CD4-positive, alpha-beta T cell treated with Interleukin-12 subunit alpha and Interleukin-12 subunit beta, for 1 hour (primary cell): ENCODE measurements at regions not wholly inside any gene's neighbourhood (a gene's known extent, or its start where the extent isn't known, plus 50 kb on each side); places are given as distances from the start of the nearest gene placed in this dataset.
"Not testable (repeated sequence)": the region's sequence is repeated elsewhere in the genome, so short reads cannot be mapped to it uniquely, and the experiment has no call there.

Source experiments
- DNase-seq: peaks from one replicate; pipeline ENCODE4 v3.0.0-alpha.2; 2020

DNA sequence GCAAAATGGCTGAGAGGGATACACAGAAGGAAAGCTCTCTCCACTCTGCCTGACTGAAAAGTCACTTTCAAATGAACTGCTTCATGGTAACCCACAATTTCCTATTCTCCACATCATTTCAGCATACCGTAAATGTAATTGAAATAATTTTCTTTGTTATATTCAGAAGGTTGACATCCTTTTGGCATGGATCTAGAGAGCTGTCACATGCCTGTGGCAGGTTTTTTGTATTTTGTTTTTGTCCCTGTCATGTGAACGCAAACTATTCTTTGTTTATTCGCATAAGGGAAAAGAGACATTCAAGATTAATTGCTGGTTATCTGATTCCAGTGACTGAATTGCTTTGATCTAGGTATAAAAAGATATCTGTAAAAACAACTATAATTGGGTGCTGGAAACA, 1808.1 kb downstream of the NCAM2 start:
- no peak for DNase-seq

GRCh38 chr21:22813201-22813600, 1815.0 kb downstream of the NCAM2 start:
- no peak for DNase-seq

- DNase-seq, result not testable (repeated sequence)
Observed at GRCh38 chr21:22818681-22819485, 1820.7 kb downstream of the NCAM2 start.

GRCh38 chr21:22827422-22827821, 1829.2 kb downstream of the NCAM2 start:
- no peak for DNase-seq

- DNase-seq, result no peak
Observed at GRCh38 chr21:22842875-22843274, 1844.7 kb downstream of the NCAM2 start.

DNA sequence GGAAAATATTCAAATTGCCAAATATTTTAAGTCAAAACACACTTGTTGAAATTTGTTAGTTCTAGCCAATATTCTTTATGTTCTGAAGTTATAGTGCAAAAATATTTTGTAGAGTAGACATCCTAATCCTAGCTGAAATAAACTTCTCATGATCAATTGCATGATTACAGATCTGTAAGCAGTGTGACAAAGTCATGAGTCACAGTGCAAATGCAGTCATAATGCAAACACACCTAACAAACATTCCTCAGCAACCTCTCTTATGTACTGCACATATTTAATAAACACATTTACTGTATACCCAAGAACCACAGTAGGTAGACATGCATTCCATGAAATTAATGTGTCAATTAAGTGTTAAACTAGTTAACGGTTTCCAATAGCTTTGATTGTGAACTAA, 1857.4 kb downstream of the NCAM2 start:
- no peak for DNase-seq

GRCh38 chr21:22871692-22872091, 1873.5 kb downstream of the NCAM2 start:
- no peak for DNase-seq

- no peak for DNase-seq
Observed at GRCh38 chr21:22880573-22880972, 1882.4 kb downstream of the NCAM2 start.

DNA sequence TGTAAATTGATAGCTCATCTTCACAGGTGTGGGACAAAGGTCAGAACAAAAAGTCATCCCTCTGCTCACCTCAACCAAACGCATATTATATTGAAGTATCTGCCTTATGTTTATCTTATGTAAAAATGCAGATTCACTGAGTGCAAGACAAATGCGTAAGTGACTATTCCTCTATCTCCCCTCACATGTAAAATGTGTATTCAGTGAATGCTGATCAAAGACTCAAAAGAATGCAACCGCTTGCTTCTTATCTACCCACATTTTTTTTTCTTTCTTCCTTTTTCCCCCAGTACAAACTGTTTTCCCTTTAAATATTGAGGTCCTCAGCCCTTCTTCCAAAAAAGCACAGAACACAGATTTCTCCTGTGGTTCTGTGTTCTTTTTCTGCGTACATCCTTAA, 1882.9 kb downstream of the NCAM2 start:
- DNase-seq, result no peak

- DNase-seq, result no peak
Observed at GRCh38 chr21:22885079-22885478, 1886.9 kb downstream of the NCAM2 start.

GRCh38 chr21:22885614-22886013, 1887.4 kb downstream of the NCAM2 start:
- no peak for DNase-seq

DNA sequence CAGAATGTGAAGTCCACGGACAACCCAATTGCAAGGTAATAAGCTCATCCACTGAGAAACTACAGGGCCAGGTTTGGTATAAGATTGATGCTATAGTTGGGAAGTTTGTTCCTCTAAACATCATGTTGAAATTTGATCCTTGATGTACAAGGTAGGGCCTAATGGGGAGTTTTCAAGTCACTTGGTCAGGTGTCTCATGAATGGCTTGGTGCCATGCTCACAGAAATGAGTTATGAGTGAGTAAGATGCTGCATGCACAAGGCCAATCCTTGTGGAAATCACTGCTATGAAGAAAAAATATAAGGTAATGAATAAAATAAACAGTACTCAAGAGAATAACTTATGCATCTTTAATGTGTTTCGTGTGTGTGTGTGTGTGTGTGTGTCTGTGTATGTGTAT, 1891.2 kb downstream of the NCAM2 start:
- DNase-seq, result no peak

DNA sequence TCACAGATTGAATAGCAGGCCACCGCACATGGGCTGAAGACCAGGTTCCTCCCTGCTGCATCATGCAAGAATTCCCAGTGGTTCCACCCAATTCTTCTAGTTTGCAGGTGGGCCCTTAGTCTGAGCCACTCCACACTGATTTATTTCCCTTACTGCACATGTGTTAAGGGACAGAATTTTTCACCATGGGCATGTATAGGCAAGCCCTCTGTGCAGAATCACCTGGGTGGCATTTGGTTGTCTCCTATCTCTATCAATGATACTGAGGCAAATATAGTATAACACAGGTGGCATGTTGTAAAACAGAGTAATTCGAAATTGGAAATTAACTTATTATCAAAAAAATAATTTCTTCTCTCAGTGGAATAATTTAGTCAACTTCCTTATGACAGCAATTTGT, 1892.4 kb downstream of the NCAM2 start:
- DNase-seq, result no peak

- DNase-seq, result no peak
Observed at GRCh38 chr21:22892028-22892427, 1893.8 kb downstream of the NCAM2 start.

GRCh38 chr21:22892740-22893139, 1894.5 kb downstream of the NCAM2 start:
- no peak for DNase-seq

- no peak for DNase-seq
Observed at GRCh38 chr21:22898051-22898665, 1899.9 kb downstream of the NCAM2 start.

DNA sequence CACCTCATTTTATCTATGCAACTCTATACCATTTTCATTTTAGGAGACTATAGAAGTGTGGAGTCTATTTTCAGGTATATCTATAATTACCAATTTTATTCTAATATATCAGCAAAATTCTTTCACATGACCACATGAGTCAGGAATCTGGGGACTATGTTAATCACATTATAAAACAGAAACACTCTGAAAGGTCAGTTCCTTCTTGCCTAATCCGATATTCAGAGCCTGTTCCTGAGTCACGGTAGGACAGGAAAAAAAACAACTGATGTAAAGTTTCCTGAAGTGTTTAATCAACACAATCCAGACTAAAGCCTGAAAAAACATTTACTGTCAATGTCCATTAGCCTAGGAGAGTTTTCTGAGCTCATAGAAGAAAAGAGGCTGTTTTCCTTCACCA, 1902.3 kb downstream of the NCAM2 start:
- DNase-seq, result no peak

- DNase-seq, result no peak
Observed at GRCh38 chr21:22903851-22904250, 1905.6 kb downstream of the NCAM2 start.

DNA sequence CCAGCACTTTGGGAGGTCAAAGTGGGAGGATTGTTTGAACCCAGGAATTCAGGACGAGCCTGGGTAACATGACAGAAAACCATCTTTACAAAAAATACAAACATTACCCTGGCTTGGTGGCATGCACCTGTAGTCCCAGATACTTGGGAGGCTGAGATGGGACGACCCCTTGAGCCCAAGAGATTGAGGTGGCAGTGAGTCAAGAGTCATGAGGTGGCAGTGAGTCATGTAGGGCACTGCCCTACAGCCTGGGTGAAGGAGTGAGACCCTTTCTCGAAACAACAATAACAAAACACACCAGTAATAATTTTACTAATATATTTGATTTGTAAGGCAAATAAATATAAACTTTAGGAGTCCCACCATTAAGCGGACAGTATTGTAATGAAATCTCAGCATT, 1906.2 kb downstream of the NCAM2 start:
- DNase-seq, result no peak

DNA sequence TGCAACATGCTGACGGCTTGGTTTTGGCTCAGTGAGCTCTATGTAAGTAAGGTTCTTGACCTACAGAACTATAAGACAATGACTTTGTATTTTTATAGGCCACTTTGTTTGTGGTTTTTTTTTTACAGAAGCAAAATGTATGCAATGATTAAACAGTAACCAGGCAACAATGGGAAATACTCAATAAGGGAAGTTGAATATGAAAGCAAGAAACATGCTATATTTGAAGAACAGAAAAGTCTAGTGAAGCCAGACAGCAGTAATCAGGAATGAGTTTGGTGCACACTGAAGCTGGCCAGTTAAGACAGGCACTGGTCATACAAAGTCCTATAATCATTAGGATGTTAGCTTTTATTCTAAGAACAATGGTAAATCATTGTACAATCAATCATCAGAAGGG, 1926.8 kb downstream of the NCAM2 start:
- no peak for DNase-seq

DNA sequence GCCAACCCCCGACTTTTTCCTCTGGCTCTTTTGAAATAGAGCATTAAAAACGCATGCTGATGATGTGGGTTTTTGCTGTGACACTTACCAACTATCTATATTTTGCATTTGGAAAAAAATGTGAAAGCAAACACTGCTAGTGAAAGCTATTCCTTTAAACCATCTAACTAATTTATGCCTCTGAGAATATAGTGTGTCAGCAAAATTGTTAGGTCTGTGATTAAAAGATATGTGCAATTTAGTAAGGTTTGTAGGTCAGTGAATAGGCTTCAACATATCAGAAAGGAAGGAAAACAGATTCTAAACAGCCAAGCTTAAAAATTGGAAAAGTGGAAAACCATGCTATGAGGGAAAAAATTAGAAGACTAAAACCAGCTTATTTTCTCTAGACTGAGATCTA, 1929.3 kb downstream of the NCAM2 start:
- no peak for DNase-seq

DNA sequence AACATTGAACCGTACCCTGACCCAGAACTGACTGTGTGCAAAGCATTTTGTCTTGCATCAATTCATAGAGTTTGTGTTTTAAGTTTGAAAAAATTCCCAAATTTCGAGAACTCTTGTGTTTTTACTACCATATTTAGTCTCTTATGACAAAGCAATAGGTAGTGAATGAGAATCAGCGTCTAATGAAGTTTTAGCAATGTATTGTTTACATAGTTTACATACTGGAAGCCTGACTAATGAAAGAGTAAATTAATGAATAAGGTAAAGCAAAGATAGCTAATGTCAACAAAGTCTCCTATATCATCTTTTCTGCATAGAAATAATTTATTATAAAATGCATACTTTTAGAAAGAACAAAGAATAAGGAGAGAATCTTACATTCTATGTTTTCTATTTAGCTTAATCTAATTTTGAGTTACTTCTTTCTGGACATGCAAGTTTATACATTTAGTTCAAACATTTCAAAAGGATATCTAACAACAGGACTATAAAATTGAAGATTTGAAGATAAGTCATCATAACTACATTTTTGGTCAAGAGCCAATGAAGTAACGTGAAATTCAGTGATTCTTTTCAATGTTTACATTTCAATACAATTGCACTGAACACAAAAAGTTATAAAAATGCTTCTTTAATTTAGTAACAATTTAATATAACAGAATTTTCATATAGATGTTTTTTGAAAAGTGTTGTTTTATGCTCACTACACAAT, 1943.7 kb downstream of the NCAM2 start:
- DNase-seq, result no peak

- no peak for DNase-seq
Observed at GRCh38 chr21:22955559-22955958, 1957.3 kb downstream of the NCAM2 start.

DNA sequence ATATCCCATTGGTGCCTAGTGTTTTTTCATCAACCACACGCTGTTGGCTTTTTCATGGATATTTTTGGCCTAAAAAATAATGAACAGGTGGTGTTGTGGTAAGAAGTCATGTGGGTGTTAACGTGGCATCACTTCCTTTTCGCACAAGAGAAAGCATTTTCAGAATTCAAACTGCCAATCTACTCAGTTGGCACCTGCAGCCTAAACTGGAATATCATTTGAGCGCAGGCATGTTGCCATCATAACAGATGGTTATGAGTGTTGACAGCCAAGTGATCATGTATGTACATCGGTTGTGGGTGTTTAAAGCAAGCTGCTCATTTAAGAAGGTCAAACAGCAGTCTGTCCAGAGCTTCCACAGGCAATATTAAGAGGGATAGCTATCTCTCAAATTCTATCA, 1963.0 kb downstream of the NCAM2 start:
- DNase-seq, result no peak
